Hepatocyte (in vitro differentiated cells): ENCODE measurements at regions not wholly inside any gene's neighbourhood (a gene's known extent, or its start where the extent isn't known, plus 50 kb on each side); places are given as distances from the start of the nearest gene placed in this dataset.

Source experiments
- EZH2 ChIP-seq: fragments of 200-600 bp; sonication (generic); IDR thresholded peaks from 2 replicates; pipeline ENCODE4 v1.6.1; 2016; ENCODE audit warnings: antibody characterized with exemption, mild to moderate bottlenecking, borderline replicate concordance
- TF ChIP-seq, protein P1 (sequence below): fragments of 200-600 bp; sonication (generic); IDR thresholded peaks from 2 replicates; pipeline ENCODE4 v1.5.1; 2016; ENCODE audit warnings: antibody characterized with exemption, mild to moderate bottlenecking; ENCODE audit not compliant: poor library complexity

DNA sequence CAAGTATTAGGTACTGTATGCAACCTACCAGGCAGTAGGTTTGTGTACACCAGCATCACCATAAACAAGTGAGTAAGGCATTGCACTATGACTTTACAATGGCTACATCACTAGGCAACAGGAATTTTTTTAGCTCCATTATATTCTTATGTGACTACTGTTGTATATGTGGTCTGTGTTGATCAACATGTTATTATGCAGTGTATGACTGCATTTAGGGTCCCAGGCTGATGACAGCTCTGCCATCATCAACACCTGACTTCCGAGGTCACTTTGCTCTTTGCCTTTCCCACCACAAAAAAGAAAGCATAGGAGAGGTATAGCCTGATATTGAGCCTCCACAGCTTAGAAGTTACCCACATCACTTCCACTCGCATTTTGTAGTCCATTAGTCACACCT lies 217.5 kb upstream of the PELI2 start:
- TF ChIP-seq, protein P1, sequence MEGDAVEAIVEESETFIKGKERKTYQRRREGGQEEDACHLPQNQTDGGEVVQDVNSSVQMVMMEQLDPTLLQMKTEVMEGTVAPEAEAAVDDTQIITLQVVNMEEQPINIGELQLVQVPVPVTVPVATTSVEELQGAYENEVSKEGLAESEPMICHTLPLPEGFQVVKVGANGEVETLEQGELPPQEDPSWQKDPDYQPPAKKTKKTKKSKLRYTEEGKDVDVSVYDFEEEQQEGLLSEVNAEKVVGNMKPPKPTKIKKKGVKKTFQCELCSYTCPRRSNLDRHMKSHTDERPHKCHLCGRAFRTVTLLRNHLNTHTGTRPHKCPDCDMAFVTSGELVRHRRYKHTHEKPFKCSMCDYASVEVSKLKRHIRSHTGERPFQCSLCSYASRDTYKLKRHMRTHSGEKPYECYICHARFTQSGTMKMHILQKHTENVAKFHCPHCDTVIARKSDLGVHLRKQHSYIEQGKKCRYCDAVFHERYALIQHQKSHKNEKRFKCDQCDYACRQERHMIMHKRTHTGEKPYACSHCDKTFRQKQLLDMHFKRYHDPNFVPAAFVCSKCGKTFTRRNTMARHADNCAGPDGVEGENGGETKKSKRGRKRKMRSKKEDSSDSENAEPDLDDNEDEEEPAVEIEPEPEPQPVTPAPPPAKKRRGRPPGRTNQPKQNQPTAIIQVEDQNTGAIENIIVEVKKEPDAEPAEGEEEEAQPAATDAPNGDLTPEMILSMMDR, result no peak
- TF ChIP-seq EZH2, result no peak
